Pulmonary artery endothelial cell (primary cell): ENCODE measurements at regions not wholly inside any gene's neighbourhood (a gene's known extent, or its start where the extent isn't known, plus 50 kb on each side); places are given as distances from the start of the nearest gene placed in this dataset.

Experiments used
- DNase-seq: peaks from one replicate; pipeline ENCODE4 v3.0.0-alpha.2; 2011; ENCODE audit warnings: low read depth, low spot score

GRCh38 chr3:148077965-148078364, 619.7 kb upstream of the AGTR1 start:
- no peak for DNase-seq

GRCh38 chr3:148078658-148079057, 619.0 kb upstream of the AGTR1 start:
- DNase-seq = no peak

GRCh38 chr3:148079370-148079769, 618.3 kb upstream of the AGTR1 start:
- DNase-seq = no peak

DNA sequence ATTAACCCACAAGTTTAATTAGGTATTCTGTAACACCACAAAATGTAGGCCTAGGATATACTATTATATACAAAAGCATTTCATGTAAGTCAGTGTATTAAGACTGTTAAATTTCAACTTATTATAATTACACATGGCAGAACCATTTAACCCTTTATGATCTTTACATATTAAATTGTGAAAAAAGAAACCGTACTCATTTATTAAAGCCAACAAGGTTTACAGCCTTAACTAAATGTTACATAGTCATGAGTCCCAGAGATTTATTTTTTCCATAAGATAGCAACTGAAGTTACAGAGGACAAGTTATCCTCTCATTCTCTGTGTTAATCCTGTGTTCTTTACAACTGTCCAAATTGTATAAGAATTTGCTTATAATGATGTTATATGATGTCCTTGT, 615.8 kb upstream of the AGTR1 start:
- no peak for DNase-seq

DNA sequence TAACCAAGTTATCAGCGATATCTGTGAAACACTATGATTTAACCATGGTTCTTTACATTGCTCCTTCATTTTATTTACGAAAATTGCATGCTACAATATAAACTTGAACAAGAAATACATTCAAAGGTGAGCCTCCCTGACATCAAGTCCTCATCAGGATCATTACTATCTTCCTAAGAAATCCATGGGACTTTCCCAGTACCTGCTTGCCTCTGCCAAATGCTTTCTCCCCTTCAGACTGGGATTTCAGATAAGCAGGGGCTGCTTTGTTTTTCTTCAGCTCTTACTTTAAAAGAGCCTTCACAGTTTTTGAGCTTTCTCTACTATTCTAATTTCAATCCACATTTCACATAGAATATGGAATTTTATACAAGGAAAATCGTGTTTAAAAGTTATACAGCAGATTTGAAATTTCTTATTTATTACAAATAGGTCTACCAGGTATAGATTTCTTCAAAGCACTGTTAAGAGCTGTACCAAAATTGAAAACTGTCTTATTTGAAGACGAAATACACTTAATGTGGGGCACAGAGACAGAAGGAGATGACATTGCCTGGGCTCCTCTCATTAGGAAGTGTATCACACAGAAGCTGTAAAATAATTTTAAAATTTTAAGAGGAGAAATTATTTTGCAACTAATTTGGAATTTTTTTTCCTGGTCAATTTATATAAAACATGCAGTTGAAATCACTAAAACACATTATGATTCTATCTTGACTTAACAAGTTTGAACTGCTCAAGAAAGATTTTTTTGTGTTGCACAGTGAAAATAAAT, 615.0 kb upstream of the AGTR1 start:
- DNase-seq = no peak

DNA sequence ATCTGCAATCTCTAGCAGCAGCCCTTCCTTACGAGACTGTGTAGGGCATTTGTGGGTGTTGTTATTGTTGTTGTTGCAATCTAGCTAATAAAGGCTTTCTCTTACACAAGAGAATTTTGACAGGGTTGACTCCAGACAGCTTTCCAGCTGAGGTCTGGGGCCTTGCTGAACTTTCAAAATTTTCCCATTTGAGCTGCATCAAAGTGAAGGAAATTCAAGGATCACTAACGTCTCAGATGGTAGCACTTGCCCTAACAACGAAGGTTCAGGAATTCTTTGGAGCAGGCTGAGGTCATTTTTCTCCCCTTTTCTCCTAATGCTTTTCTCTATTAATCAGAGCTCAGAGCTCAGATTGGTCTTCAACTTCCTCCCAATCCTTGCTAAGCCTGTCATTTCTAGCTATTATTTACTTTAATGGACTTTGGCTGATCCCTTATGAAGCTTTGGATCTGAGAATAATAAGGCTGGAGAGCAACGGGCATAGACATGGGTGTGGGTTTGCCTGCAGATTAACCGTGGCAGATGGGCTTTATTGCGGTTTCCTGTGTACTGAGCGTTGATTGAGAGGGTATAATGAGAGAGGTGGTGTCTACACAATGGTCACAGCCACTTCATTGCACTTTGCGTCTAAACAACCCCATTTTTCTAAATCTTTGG, 614.0 kb upstream of the AGTR1 start:
- DNase-seq = no peak

DNA sequence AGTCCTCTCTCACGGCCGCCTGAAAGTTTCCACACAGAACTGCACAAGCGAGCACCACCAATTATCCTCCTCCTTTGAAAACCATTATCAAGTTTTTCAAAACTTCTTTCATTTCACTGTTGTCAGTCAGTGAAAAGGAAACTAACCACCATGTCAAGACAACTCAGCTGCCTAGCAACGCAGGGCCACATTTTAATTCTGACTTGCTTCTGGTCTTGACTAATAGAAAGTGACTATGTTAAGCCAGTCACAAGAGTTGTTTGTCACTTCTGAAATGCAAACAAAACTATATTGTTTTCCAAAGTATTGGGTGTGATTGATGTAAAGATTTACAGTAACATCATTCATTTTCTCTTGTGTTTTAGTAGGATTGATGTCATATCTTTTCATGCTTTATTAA, 612.8 kb upstream of the AGTR1 start:
- DNase-seq = no peak

DNA sequence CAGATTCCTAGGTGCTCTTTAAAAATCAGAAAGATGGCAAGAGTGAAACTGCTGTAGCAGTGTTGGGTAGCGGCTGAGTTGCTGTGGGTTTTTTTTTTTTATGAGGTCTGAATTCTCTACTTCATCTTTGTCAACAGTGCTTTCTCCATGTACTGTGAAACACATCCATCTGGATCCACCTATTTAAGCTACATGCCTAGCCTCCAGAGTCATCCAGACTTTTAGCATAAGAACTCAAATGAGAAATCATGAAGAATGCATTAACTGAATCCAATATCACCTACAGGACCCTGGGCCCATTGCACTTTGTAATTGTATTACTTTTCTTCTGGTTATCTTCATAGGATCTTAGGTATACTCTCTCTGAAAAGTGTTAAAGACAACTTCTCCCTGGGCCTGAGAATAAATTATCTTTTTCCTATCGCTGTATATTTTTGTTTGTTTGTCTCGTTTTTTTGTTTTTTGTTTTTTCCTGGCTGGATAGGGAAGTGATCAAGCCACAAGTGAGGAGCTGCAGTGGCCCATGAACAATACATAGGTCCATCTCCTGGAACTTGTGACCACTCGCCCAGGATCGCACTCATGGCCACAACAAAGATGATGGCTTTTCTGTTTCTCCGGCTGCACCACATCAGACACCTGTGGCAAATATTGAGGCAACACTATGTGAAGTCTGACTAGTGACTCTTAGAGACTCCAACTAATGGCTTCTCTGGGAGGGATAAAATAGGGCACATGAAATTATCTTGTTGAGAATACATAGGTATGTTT, 609.9 kb upstream of the AGTR1 start:
- no peak for DNase-seq

GRCh38 chr3:148089171-148089570, 608.5 kb upstream of the AGTR1 start:
- DNase-seq = no peak

DNA sequence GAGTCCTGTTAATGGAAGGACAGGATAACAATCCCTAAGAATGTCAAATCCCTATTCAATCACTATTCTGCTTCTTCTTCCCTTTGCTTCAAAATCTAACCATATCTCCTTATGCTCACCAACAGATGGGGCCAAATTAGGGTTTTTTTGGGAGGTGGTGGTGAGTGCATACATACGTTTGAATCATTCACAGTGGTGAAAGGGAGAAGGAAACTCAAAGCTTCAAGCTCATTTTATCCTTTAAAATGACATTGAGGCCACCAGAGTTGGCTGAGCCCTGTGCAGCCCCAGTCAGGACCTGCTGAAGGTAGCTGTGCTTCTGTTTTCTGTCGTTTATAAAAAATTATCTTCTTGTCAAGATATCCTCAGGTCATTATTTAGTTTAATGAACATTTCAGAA, 607.5 kb upstream of the AGTR1 start:
- no peak for DNase-seq

- DNase-seq = no peak
Measured at GRCh38 chr3:148092624-148093347, 604.9 kb upstream of the AGTR1 start.

GRCh38 chr3:148093753-148094152, 604.0 kb upstream of the AGTR1 start:
- no peak for DNase-seq

GRCh38 chr3:148095962-148096361, 601.7 kb upstream of the AGTR1 start:
- no peak for DNase-seq

DNA sequence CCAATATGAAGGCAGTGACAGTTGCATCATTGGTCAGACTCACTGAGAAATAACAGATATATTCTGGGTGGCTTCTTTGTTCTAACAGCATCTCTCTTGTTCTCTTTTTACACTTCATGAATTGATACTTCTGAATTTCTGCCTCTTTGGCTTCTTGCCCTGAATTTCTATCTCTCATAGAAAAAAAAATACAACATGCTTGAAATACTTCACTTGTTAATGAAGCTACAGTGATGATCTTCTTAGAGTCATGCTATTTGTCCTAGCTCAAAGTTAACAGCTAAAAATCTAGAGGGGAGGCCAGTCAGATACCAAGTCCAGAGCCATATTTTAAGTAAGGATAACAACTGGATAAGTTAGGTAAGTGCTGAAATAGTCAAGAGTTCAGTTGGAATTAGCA, 597.2 kb upstream of the AGTR1 start:
- DNase-seq = no peak

- DNase-seq = no peak
Measured at GRCh38 chr3:148101061-148101460, 596.6 kb upstream of the AGTR1 start.

GRCh38 chr3:148102156-148102555, 595.5 kb upstream of the AGTR1 start:
- DNase-seq = no peak

GRCh38 chr3:148106062-148106461, 591.6 kb upstream of the AGTR1 start:
- no peak for DNase-seq

DNA sequence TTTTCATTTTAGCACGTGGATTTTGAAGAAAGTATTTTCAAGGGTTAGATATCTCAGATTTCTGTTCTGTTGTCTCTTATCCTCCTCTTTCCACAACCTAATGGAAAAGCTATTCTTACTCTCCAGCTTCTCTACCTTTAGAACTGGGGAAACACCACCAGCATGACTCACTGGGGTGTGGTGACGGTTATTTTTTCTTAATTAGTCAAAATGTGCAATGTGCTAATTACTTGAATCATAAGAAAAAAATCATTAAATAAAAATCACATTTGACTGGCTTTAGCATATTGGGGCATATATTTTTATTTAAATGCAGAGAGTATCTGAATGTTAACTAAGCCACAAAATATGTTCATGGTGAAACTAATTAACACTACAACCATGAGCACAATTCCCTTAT, 570.7 kb upstream of the AGTR1 start:
- no peak for DNase-seq

DNA sequence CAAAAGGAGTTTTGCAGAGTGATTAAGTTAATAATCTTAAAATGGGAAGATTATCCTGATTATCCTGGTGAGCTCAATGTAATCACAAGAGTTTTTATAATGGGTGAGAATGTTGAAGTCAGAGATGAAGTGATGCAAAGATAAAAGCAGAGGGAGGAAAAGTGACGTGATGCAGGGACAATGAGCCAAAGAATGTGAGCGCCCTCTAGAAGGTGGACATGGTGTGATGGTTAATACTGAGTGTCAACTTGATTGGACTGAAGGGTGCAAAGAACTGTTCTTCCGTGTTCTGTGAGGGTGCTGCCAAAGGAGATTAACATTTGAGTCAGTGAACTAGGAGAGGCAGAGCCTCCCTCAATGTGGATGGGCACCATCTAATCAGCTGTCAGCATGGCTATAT, 569.6 kb upstream of the AGTR1 start:
- no peak for DNase-seq

GRCh38 chr3:148131990-148132638, 565.6 kb upstream of the AGTR1 start:
- DNase-seq = no peak

- DNase-seq = no peak
Measured at GRCh38 chr3:148136816-148137215, 560.9 kb upstream of the AGTR1 start.
